Transverse colon (tissue), 4 donors: ENCODE measurements at regions not wholly inside any gene's neighbourhood (a gene's known extent, or its start where the extent isn't known, plus 50 kb on each side); places are given as distances from the start of the nearest gene placed in this dataset.

Source experiments
- EP300 ChIP-seq: sonication (generic); formaldehyde crosslinking; IDR thresholded peaks from one replicate; pipeline ENCODE4 v1.6.1; 2017; ENCODE audit warnings: antibody characterized with exemption, low read depth
- POLR2A ChIP-seq: fragments of 450-650 bp; IDR thresholded peaks from one replicate; pipeline ENCODE4 v1.6.1; 2016; ENCODE audit warnings: antibody characterized with exemption, mild to moderate bottlenecking, moderate library complexity
- POLR2AphosphoS5 ChIP-seq, 3 donors: sonication (generic); formaldehyde crosslinking; IDR thresholded peaks; one replicate each; pipeline ENCODE4 v1.6.1; 2016; ENCODE audit warnings: antibody characterized with exemption in 3 of 3
- TF ChIP-seq, protein P1 (sequence below), 5 experiments: fragments of 200-600 bp in 3 of 5; fragments of 450-650 bp in 2 of 5; sonication (generic) in 3 of 5; IDR thresholded peaks; 1 replicate in 2 of 5; 2 replicates in 3 of 5; pipeline ENCODE4 v1.5.1; 2016 to 2017; ENCODE audit warnings: antibody characterized with exemption in 5 of 5, inconsistent platforms in 3 of 5, mild to moderate bottlenecking in 2 of 5, moderate library complexity in 1 of 5

DNA sequence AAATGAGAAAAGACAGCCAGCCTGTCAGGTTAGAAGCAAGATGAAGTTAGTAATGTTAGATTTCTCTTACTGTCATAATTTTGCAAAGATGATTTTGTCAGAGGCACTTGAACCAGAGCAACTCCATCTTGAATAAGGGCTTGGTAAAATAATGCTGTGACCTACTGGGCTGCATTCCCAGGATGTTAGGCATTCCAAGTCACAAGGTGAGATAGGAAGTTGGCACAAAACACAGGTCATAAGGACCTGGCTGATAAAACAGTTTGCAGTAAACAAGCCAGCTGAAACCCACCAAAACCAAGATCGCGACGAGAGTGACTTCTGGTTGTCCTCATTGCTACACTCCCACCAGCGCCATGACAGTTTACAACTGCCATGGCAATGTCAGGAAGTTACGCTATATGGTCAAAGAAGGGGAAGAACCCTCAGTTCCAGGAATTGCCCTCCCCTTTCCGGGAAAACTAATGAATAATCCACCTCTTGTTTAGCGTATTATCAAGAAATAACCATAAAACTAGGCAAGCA is 1313.5 kb upstream of the TMEM132C start:
- TF ChIP-seq, protein P1, sequence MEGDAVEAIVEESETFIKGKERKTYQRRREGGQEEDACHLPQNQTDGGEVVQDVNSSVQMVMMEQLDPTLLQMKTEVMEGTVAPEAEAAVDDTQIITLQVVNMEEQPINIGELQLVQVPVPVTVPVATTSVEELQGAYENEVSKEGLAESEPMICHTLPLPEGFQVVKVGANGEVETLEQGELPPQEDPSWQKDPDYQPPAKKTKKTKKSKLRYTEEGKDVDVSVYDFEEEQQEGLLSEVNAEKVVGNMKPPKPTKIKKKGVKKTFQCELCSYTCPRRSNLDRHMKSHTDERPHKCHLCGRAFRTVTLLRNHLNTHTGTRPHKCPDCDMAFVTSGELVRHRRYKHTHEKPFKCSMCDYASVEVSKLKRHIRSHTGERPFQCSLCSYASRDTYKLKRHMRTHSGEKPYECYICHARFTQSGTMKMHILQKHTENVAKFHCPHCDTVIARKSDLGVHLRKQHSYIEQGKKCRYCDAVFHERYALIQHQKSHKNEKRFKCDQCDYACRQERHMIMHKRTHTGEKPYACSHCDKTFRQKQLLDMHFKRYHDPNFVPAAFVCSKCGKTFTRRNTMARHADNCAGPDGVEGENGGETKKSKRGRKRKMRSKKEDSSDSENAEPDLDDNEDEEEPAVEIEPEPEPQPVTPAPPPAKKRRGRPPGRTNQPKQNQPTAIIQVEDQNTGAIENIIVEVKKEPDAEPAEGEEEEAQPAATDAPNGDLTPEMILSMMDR (IDR thresholded peaks at IDR 0.05), result no peak
- TF ChIP-seq EP300, result no peak
- TF ChIP-seq POLR2AphosphoS5 (IDR thresholded peaks at IDR 0.05), result no peak
- no peak for TF ChIP-seq POLR2A
